ENCODE measurements at regions not wholly inside any gene's neighbourhood (a gene's known extent, or its start where the extent isn't known, plus 50 kb on each side); places are given as distances from the start of the nearest gene placed in this dataset.

- no peak for TF ChIP-seq POLR2A (IDR thresholded peaks at IDR 0.05; ENCODE audit: low read depth, low read length)
- no peak for TF ChIP-seq POLR2AphosphoS5 (IDR thresholded peaks at IDR 0.05; ENCODE audit: low read depth, low read length)
- TF ChIP-seq TAF1 (IDR thresholded peaks at IDR 0.05; ENCODE audit: low read depth, low read length), result no peak
- TF ChIP-seq POU2F2 (IDR thresholded peaks at IDR 0.05; ENCODE audit: low read depth, low read length), result no peak
These were observed 488.8 kb downstream of the TENT5A start for GRCh38 chr6:81263531-81264168.

All from GM12891 (cell line).